Neural progenitor cell (in vitro differentiated cells): ENCODE measurements at regions not wholly inside any gene's neighbourhood (a gene's known extent, or its start where the extent isn't known, plus 50 kb on each side); places are given as distances from the start of the nearest gene placed in this dataset.

Experiments
- DNase-seq: peaks from one replicate; pipeline ENCODE4 v3.0.0-alpha.2; 2016; ENCODE audit warnings: low spot score
- H2AFZ ChIP-seq: fragments of 200-600 bp; sonication (generic); replicated peaks from 2 replicates; pipeline ENCODE4 v1.6.1; 2016; ENCODE audit warnings: antibody characterized with exemption
- H3F3A ChIP-seq: fragments of 200-600 bp; sonication (generic); 2 replicates; pipeline ENCODE4 v1.6.1; 2016; ENCODE audit warnings: antibody characterized with exemption, low read depth
- H3K27ac ChIP-seq: fragments of 200-600 bp; sonication (generic); 2 replicates; pipeline ENCODE4 v1.5.1; 2016; ENCODE audit warnings: mild to moderate bottlenecking
- H3K27me3 ChIP-seq: fragments of 200-600 bp; sonication (generic); 2 replicates; pipeline ENCODE4 v1.6.1; 2016; ENCODE audit warnings: mild to moderate bottlenecking, moderate library complexity
- H3K36me3 ChIP-seq: fragments of 200-600 bp; sonication (generic); 2 replicates; pipeline ENCODE4 v1.5.1; 2016
- H3K4me1 ChIP-seq: fragments of 200-600 bp; sonication (generic); 2 replicates; pipeline ENCODE4 v1.6.1; 2016; ENCODE audit warnings: mixed run types
- H3K4me2 ChIP-seq: fragments of 200-600 bp; sonication (generic); 2 replicates; pipeline ENCODE4 v1.6.1; 2016
- H3K4me3 ChIP-seq: fragments of 200-600 bp; sonication (generic); 2 replicates; pipeline ENCODE4 v1.5.1; 2016
- H3K79me2 ChIP-seq: fragments of 200-600 bp; sonication (generic); 2 replicates; pipeline ENCODE4 v1.6.1; 2016; ENCODE audit warnings: low read depth
- H3K9ac ChIP-seq: fragments of 200-600 bp; sonication (generic); 2 replicates; pipeline ENCODE4 v1.6.1; 2016
- H3K9me3 ChIP-seq: fragments of 200-600 bp; sonication (generic); 2 replicates; pipeline ENCODE4 v1.5.1; 2016; ENCODE audit warnings: low read depth
- H4K20me1 ChIP-seq: fragments of 200-600 bp; sonication (generic); 2 replicates; pipeline ENCODE4 v1.6.1; 2016; ENCODE audit warnings: low read depth
- H3K27ac Mint-ChIP-seq: 3 replicates; pipeline ENCODE4 v1.8.0; 2021; ENCODE audit warnings: mixed read lengths
- H3K27me3 Mint-ChIP-seq: 2 replicates; pipeline ENCODE4 v1.8.0; 2022; ENCODE audit warnings: low read depth, mild to moderate bottlenecking, inconsistent platforms, moderate library complexity, mixed read lengths; ENCODE audit not compliant: insufficient read depth
- H3K36me3 Mint-ChIP-seq: 3 replicates; pipeline ENCODE4 v1.8.0; 2021; ENCODE audit warnings: mixed read lengths
- H3K4me1 Mint-ChIP-seq: 3 replicates; pipeline ENCODE4 v1.8.0; 2021; ENCODE audit warnings: mixed read lengths
- H3K4me3 Mint-ChIP-seq: 3 replicates; pipeline ENCODE4 v1.8.0; 2021; ENCODE audit warnings: mild to moderate bottlenecking, moderate library complexity, mixed read lengths
- H3K9me3 Mint-ChIP-seq: 3 replicates; pipeline ENCODE4 v1.8.0; 2020; ENCODE audit warnings: mixed read lengths
- CTCF ChIP-seq: fragments of 200-600 bp; sonication (generic); IDR thresholded peaks from 2 replicates; pipeline ENCODE4 v1.5.1; 2017; ENCODE audit warnings: antibody characterized with exemption, mild to moderate bottlenecking
- EZH2 ChIP-seq: fragments of 200-600 bp; sonication (generic); IDR thresholded peaks from 2 replicates; pipeline ENCODE4 v1.6.1; 2017; ENCODE audit warnings: antibody characterized with exemption, mild to moderate bottlenecking, moderate library complexity
- EZH2phosphoT487 ChIP-seq: fragments of 200-600 bp; sonication (generic); IDR thresholded peaks from 2 replicates; pipeline ENCODE4 v1.6.1; 2017; ENCODE audit warnings: antibody characterized with exemption

DNA sequence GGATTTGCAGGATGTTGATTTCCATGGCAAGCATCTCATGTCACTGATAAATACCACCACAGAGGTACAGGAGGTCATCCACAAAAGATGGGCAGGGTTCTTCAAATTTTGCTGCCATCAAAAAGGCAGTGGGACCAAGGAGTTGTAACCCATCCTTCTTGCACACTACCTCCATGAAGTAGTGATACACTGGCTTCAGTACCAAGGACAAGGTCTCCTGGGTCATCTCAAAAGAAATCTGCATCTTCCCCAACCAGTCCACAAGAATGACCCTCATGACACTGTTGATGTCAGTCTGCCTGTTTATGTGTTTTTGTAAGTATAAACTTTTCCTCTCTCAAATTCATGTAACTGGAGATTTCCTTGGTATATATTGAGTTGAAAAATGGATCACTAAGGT, 298.2 kb downstream of the CDH9 start:
- DNase-seq: no peak
- no peaks in the 10 kb centered on the region for H3K36me3 Mint-ChIP-seq
- H3K79me2 ChIP-seq: no peaks in the 10 kb centered on the region
- H3K27ac Mint-ChIP-seq: no peak overlapping the region
- H3K4me3 ChIP-seq: no peak overlapping the region
- H3K27ac ChIP-seq: no peak overlapping the region
- H3K4me3 Mint-ChIP-seq: no peak overlapping the region
- H3K36me3 ChIP-seq: no peaks in the 10 kb centered on the region
- no peaks in the 10 kb centered on the region for H3K27me3 ChIP-seq
- no peaks in the 10 kb centered on the region for H3K9me3 Mint-ChIP-seq
- no peak overlapping the region for H3K9ac ChIP-seq
- H3K4me1 ChIP-seq: no peaks in the 10 kb centered on the region
- H3F3A ChIP-seq: no peaks in the 10 kb centered on the region
- H3K27me3 Mint-ChIP-seq: no peaks in the 10 kb centered on the region
- H3K9me3 ChIP-seq: no peaks in the 10 kb centered on the region
- no peaks in the 10 kb centered on the region for H4K20me1 ChIP-seq
- no peak overlapping the region for H3K4me2 ChIP-seq
- TF ChIP-seq EZH2 (no peak), EZH2phosphoT487 (no peak), CTCF (no peak)
- H2AFZ ChIP-seq: no peak overlapping the region
- no peaks in the 10 kb centered on the region for H3K4me1 Mint-ChIP-seq

DNA sequence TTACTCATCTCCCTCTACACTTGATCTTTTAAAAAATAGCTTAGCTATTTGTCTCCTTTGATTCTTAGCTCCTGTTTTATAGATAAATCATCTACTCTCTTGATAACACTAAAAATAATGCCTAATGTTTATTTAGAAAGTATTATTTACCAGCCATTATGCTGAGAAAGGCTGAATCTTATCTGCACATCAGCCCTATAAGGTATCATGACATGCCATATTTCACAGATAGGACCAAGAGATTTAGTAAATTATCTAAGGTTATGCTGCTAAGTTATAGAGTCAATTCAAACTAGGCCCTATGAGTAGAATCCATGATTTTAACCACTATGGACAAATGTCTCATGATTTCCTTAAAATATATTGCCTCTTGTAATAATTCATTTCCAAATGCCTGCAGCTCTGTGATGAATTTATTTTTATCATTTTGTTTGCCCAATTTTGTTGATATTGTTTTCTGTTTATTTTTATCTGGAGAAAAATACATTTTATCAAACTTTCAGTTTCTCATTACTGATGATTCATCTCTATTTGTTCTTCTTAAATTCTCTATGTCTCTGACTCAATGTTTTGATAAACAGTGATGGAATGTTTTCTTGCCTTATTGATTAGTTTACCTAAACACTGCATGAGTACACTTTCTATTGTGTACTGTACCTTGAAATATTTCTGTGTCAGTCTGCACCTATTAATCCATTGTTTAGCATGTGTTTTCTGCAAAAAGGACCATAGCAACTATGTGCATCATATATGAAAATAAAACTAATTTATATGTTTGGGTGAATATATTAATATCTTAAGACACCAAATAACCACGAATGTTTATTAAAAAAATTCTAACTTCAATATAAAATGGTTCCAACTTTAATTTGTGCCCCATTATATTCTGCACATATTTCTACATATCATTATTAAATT, 300.8 kb downstream of the CDH9 start:
- no peaks in the 10 kb centered on the region for H3K27me3 Mint-ChIP-seq
- no peak overlapping the region for H3K27ac ChIP-seq
- H4K20me1 ChIP-seq: no peaks in the 10 kb centered on the region
- no peaks in the 10 kb centered on the region for H3K79me2 ChIP-seq
- no peaks in the 10 kb centered on the region for H3K36me3 ChIP-seq
- no peak overlapping the region for H3K4me3 ChIP-seq
- no peaks in the 10 kb centered on the region for H3K4me1 Mint-ChIP-seq
- no peaks in the 10 kb centered on the region for H3K4me1 ChIP-seq
- H2AFZ ChIP-seq: no peak overlapping the region
- H3K27ac Mint-ChIP-seq: no peak overlapping the region
- H3K4me3 Mint-ChIP-seq: no peak overlapping the region
- no peak for DNase-seq
- H3F3A ChIP-seq: no peaks in the 10 kb centered on the region
- TF ChIP-seq CTCF: no peak
- no peak for TF ChIP-seq EZH2
- no peak for TF ChIP-seq EZH2phosphoT487
- H3K9me3 Mint-ChIP-seq: no peaks in the 10 kb centered on the region
- H3K36me3 Mint-ChIP-seq: no peaks in the 10 kb centered on the region
- no peak overlapping the region for H3K4me2 ChIP-seq
- no peaks in the 10 kb centered on the region for H3K9me3 ChIP-seq
- no peaks in the 10 kb centered on the region for H3K27me3 ChIP-seq
- no peak overlapping the region for H3K9ac ChIP-seq

DNA sequence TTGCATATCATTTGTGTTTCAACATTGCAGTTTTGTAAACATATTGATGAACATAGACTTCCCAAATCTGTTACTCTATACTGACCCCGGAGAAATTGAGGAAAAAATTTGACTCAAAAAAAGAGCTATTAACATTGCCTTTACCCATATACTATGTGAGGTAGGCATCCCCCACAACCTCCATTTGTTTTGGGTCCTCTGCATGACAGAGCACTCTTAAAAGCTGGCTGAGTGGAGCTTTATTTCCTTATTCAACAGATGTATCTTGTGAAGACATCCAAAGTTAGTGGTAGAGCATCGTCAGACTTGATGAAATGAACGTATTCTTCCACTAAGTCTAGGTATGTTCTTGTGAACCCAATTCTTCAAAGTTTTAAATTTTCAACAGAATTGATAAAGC, 310.5 kb downstream of the CDH9 start:
- H3K4me2 ChIP-seq: no peak overlapping the region

More for the DNA sequence above, 310.5 kb downstream of the CDH9 start:
- Histone ChIP-seq H3K4me1 (no peaks in the 10 kb centered on the region), H3K36me3 (no peaks in the 10 kb centered on the region), H3F3A (no peaks in the 10 kb centered on the region), H3K9ac (no peak overlapping the region), H3K27ac (no peak overlapping the region), H3K27me3 (no peaks in the 10 kb centered on the region), H3K79me2 (no peaks in the 10 kb centered on the region), H2AFZ (no peak overlapping the region), H4K20me1 (no peaks in the 10 kb centered on the region), H3K9me3 (no peaks in the 10 kb centered on the region), H3K4me3 (no peak overlapping the region)
- H3K36me3 Mint-ChIP-seq: no peaks in the 10 kb centered on the region
- no peak for TF ChIP-seq EZH2phosphoT487
- no peak for TF ChIP-seq EZH2
- TF ChIP-seq CTCF: no peak
- H3K9me3 Mint-ChIP-seq: no peaks in the 10 kb centered on the region
- H3K27me3 Mint-ChIP-seq: no peaks in the 10 kb centered on the region
- H3K27ac Mint-ChIP-seq: no peak overlapping the region
- no peak overlapping the region for H3K4me3 Mint-ChIP-seq
- no peaks in the 10 kb centered on the region for H3K4me1 Mint-ChIP-seq
- DNase-seq: no peak
